GM12891 (cell line): ENCODE measurements at regions not wholly inside any gene's neighbourhood (a gene's known extent, or its start where the extent isn't known, plus 50 kb on each side); places are given as distances from the start of the nearest gene placed in this dataset.

Experiments used
- DNase-seq: peaks from one replicate; pipeline ENCODE4 v3.0.0; 2011; ENCODE audit warnings: low spot score; ENCODE audit not compliant: insufficient read length
- FAIRE-seq: peaks from 2 replicates; lab custom pipeline; 2011; peaks lifted over from hg19 to GRCh38; lab: Jason Lieb, UNC
- PAX5 ChIP-seq: IDR thresholded peaks from 2 replicates; pipeline ENCODE4 v1.6.1; 2011; ENCODE audit warnings: low read length, moderate library complexity, mild to moderate bottlenecking; ENCODE audit not compliant: insufficient read depth, severe bottlenecking
- POLR2A ChIP-seq: IDR thresholded peaks from 2 replicates; pipeline ENCODE4 v1.6.1; 2011; ENCODE audit warnings: low read depth, low read length, control low read depth
- POLR2AphosphoS5 ChIP-seq: IDR thresholded peaks from 2 replicates; pipeline ENCODE4 v1.6.1; 2011; ENCODE audit warnings: low read depth, low read length, control low read depth
- POU2F2 ChIP-seq: IDR thresholded peaks from 2 replicates; pipeline ENCODE4 v1.6.1; 2011; ENCODE audit warnings: low read depth, mild to moderate bottlenecking, control low read depth, low read length, moderate library complexity
- SPI1 ChIP-seq: IDR thresholded peaks from 2 replicates; pipeline ENCODE4 v1.6.1; 2011; ENCODE audit warnings: low read depth, low read length, control low read depth
- TAF1 ChIP-seq: IDR thresholded peaks from 2 replicates; pipeline ENCODE4 v1.6.1; 2011; ENCODE audit warnings: low read depth, low read length, control low read depth

- DNase-seq, result no peak
- TF ChIP-seq PAX5 (no peak), POU2F2 (no peak), TAF1 (no peak), SPI1 (no peak), POLR2A (no peak), POLR2AphosphoS5 (no peak)
- no peak for FAIRE-seq
These were observed 446.9 kb upstream of the LRRC7 start for GRCh38 chr1:69120817-69121216.

DNA sequence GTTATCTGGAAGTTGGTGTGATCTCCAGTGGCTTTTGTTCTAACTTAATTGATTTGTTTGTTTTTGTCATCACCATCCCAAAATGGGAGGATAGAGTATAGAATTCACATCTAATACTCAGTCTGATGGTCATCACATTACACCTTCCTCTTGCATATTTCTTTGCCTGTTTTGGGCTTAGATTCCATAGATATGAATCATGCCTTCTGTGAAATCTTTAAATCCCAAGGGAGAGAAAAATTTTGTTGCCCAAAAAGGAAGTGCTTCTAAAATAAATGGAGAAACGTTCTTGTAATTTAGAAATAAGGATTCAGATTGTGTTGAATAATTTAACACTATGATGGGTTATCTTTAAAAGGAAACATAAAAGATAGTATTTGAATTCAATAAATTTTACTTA is 446.0 kb upstream of the LRRC7 start:
- FAIRE-seq (no peak), DNase-seq (no peak)

DNA sequence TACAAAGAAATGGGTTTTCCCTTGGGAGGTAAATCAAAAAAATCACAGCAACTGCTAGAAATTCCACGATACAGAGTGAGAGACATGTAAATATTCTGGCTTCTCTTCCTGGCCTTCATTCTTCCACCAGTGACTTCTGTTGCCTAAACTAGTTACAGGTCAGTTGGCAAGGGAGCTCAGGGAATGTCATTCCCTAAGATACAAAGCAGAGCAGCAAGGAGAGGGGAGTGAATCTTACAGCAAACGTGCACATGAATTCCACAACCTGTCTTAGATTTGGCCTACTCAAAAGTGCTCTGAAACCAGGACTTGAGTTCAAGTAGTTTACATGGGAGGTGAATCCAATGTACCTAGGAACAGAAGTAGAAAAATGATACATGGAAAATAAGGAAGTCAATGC is 445.3 kb upstream of the LRRC7 start:
- no peak for FAIRE-seq
- TF ChIP-seq PAX5 (no peak), POU2F2 (no peak), POLR2A (no peak)
- DNase-seq, result no peak

More for the DNA sequence above, 446.0 kb upstream of the LRRC7 start:
- TF ChIP-seq POU2F2 (no peak), PAX5 (no peak), POLR2A (no peak), SPI1 (no peak), TAF1 (no peak), POLR2AphosphoS5 (no peak)

DNA sequence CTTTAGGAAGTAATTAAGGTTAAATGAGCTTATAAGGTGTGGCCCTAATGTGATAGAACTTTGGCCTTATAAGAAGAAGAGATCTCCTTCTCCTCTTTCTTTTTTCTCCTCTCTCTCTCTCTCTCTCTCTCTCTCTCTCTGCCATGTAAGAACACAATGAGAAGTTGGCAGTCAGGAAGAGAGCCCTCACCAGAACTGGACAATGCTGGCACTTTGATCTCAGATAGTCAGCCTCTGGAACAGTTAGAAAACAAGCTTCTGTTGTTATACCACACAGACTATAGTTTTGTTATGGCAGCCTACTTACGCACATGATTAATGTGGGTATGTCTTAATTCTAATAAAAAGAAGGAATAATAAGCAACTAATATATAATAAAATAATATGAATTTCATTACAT is 444.2 kb upstream of the LRRC7 start:
- no peak for DNase-seq
- TF ChIP-seq PAX5, result no peak
- no peak for TF ChIP-seq SPI1
- no peak for TF ChIP-seq POLR2AphosphoS5
- FAIRE-seq, result no peak

DNA sequence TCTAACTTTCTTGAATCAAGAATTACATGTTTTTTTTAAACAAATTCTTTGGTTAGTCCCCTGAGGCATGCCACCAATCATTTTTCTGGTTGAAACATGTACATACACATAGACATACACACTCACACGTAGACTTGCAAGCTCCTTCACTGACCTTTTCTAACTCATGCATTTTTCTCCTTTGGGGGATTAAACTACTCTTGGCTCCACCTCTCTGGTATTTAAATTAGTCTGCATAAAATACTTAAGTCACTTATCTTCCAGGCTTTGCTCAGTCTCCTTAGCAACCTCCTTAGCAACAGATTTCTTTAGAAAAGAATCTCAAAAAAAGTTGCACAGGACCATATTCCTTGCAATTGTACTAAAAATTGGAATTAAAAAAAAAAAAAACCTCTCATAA is 440.9 kb upstream of the LRRC7 start:
- FAIRE-seq (no peak), DNase-seq (no peak)
- no peak for TF ChIP-seq POU2F2
- no peak for TF ChIP-seq TAF1
- TF ChIP-seq POLR2A, result no peak
- TF ChIP-seq POLR2AphosphoS5, result no peak
- no peak for TF ChIP-seq PAX5
- TF ChIP-seq SPI1, result no peak

GRCh38 chr1:69128204-69128603 is 439.5 kb upstream of the LRRC7 start:
- DNase-seq, result no peak
- TF ChIP-seq POLR2A (no peak), POLR2AphosphoS5 (no peak), PAX5 (no peak), TAF1 (no peak), SPI1 (no peak), POU2F2 (no peak)
- no peak for FAIRE-seq

DNA sequence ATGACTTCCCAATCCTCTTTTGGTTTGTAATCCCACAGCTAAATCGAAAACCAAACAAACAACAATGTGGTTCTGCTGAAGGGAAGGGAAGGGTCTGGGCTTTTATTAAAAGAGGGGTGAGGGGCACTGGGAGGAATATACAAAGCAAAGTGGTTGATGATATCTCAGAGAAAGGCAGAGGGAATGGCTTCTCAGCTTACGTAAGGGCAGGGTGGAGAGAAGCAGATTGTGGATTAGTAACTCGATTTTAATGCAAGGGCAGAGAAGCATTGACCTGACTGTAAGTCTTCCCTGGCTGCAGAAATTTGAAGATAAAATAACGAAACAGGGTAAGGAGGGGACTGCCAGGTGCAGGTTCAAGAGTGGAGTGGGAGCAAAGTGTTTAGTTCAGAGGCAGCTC is 438.2 kb upstream of the LRRC7 start:
- FAIRE-seq, result no peak
- TF ChIP-seq POU2F2 (no peak), POLR2A (no peak), POLR2AphosphoS5 (no peak), SPI1 (no peak), TAF1 (no peak), PAX5 (no peak)
- DNase-seq, result no peak

- no peak for FAIRE-seq
These were observed 429.6 kb upstream of the LRRC7 start for GRCh38 chr1:69138172-69138571.

GRCh38 chr1:69139007-69139406 is 428.7 kb upstream of the LRRC7 start:
- FAIRE-seq (no peak), DNase-seq (no peak)
- no peak for TF ChIP-seq TAF1
- no peak for TF ChIP-seq PAX5
- no peak for TF ChIP-seq SPI1
- TF ChIP-seq POLR2A, result no peak
- no peak for TF ChIP-seq POU2F2
- TF ChIP-seq POLR2AphosphoS5, result no peak

More at GRCh38 chr1:69138172-69138571, 429.6 kb upstream of the LRRC7 start:
- no peak for DNase-seq
- no peak for TF ChIP-seq TAF1
- TF ChIP-seq PAX5, result no peak
- TF ChIP-seq POLR2AphosphoS5, result no peak
- TF ChIP-seq POU2F2, result no peak
- no peak for TF ChIP-seq POLR2A
- TF ChIP-seq SPI1, result no peak

DNA sequence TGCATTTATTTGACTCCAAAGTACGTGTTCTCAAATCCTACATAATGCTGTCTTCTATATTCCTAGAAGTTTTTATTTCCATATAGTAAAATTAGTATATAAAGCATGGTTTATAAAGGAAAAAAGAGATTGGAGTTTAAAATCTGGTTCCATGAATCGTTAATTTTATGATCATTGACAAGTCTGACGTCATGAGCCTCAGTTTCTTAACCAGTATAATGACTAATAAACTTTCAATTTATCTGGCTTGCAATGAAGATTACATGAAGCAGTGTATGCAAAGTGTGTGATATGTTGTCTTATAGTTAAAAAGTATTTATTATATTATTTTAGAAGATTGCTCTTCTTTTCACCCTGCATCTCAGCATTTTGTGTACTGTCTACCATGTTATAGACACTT is 421.4 kb upstream of the LRRC7 start:
- no peak for TF ChIP-seq POLR2A
- TF ChIP-seq POLR2AphosphoS5, result no peak
- TF ChIP-seq SPI1, result no peak
- no peak for DNase-seq
- FAIRE-seq, result no peak

DNA sequence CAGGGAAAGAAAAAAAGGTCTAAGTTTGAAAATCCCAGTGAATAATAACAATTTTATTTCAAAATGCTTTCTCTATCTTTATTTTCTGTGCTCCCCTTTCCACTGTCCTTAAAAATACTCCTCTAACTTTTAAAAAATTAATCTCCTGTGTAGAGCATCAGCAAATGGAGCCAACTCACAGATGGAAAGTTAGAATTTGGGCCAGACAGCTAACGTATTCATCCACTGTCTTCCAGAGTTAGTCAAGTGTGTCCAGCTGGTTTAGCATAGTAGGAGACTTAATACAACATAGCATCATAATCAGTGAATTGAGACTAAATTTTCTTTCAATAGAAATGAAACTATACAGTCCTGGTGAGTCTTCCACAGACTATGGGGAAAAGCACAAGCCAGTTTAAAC is 419.0 kb upstream of the LRRC7 start:
- no peak for FAIRE-seq
- TF ChIP-seq PAX5 (no peak), TAF1 (no peak), POLR2A (no peak), POU2F2 (no peak), POLR2AphosphoS5 (no peak), SPI1 (no peak)
- no peak for DNase-seq
